Heart left ventricle (tissue), 16 donors: ENCODE measurements at regions not wholly inside any gene's neighbourhood (a gene's known extent, or its start where the extent isn't known, plus 50 kb on each side); places are given as distances from the start of the nearest gene placed in this dataset.
A peak's percentile ranks its signal among the peaks of the same experiment; 100 is the strongest.

Source experiments
- ATAC-seq, 4 donors: fragments of 200-7000 bp; cut with Tn5 transposase; one replicate each; pipeline ENCODE4 v1.9.1; 2020 to 2022; ENCODE audit warnings: moderate library complexity in 4 of 4, mild to moderate bottlenecking in 3 of 4, moderate number of reproducible peaks in 1 of 4
- DNase-seq, 5 donors: peaks; one replicate each; pipeline ENCODE4 v3.0.0-alpha.2; 2020
- H3K27ac ChIP-seq, 12 donors: fragments of 200-600 bp; sonication (generic) in 4 of 12; one replicate each; pipeline versions ENCODE4 v1.5.0 to v1.8.0; 2016 to 2022; ENCODE audit warnings: mild to moderate bottlenecking in 2 of 12
- H3K27me3 ChIP-seq, 9 donors: fragments of 200-600 bp; sonication (generic) in 2 of 9; one replicate each; pipeline versions ENCODE4 v1.5.1 to v1.8.0; 2016 to 2022; ENCODE audit warnings: mild to moderate bottlenecking in 3 of 9
- H3K36me3 ChIP-seq, 9 donors: fragments of 200-600 bp; sonication (generic) in 2 of 9; one replicate each; pipeline versions ENCODE4 v1.5.0 to v1.8.0; 2018 to 2022; ENCODE audit warnings: mild to moderate bottlenecking in 2 of 9
- H3K4me1 ChIP-seq, 12 donors: fragments of 200-600 bp; sonication (generic) in 4 of 12; one replicate each; pipeline versions ENCODE4 v1.5.0 to v1.8.0; 2016 to 2022; ENCODE audit warnings: mild to moderate bottlenecking in 3 of 12
- H3K4me3 ChIP-seq, 12 donors: fragments of 200-600 bp; sonication (generic) in 4 of 12; one replicate each; pipeline versions ENCODE4 v1.5.0 to v1.8.0; 2017 to 2022; ENCODE audit warnings: mild to moderate bottlenecking in 9 of 12, moderate library complexity in 4 of 12
- H3K9me3 ChIP-seq, 12 donors: fragments of 200-600 bp; sonication (generic) in 4 of 12; one replicate each; pipeline versions ENCODE4 v1.5.0 to v1.8.0; 2016 to 2022; ENCODE audit warnings: mild to moderate bottlenecking in 1 of 12
- POLR2A ChIP-seq, 2 donors: fragments of 450-650 bp; IDR thresholded peaks; one replicate each; pipeline ENCODE4 v1.6.1; 2017; ENCODE audit warnings: antibody characterized with exemption in 2 of 2, mild to moderate bottlenecking in 2 of 2, moderate library complexity in 2 of 2
- WGBS, 4 donors: extraction: QIAGEN DNeasy Blood & Tissue Kit in 2 of 4; methylation state at CpG; one replicate each; pipeline versions ENCODE4 v1.1.5 to v1.1.7; 2013 to 2018; 5-methylcytosine and 5-hydroxymethylcytosine counted together
- intact Hi-C, 10 donors: fragments of 100-400 bp; cut with DNase I; formaldehyde crosslinking; loops; one replicate each; pipeline versions ENCODE4 v1.11.1 to v1.14.2; 2022
- TF ChIP-seq, protein P1 (sequence below), 12 donors: fragments of 200-600 bp; sonication (generic) in 4 of 12; IDR thresholded peaks; one replicate each; pipeline versions ENCODE4 v1.5.0 to v1.8.0; 2018 to 2022; ENCODE audit warnings: antibody characterized with exemption in 12 of 12, mild to moderate bottlenecking in 5 of 12
- donor health status: ischemic (EF 13 %, LVEDD 7.1; RV severe dilation, severe dysfunction).
- donor health status: healthy with polysubstance abuse.
- donor health status: DM: no; HTN: yes; CAD: no.
- donor health status: DM: no; HTN: no; CAD: no.
- donor health status: ischemic (EF 25% LVEDD 6.9; RV normal size, moderate dysfunction).
- donor health status: ischemic (EF 25% LVEDD 5.7; RV mildly dilated, moderate dysfunction).
- donor health status: healthy.
- donor health status: DM: yes; HTN: yes; CAD: no.
- donor health status: ischemic (EF 35%, LVEDD 5.7; RV mildly dilated, moderate dysfunction).
- donor health status: nonischemic (EF 11% LVEDD 7.7; RV severe dilation, severe dysfunction).
- donor health status: DM: yes; HTN: yes; CAD: no.
- donor health status: PGD.
- donor health status: ischemic (EF 29% LVEDD 5.4; RV normal size, mild dysfunction).
- donor health status: nonischemic (EF 23%, LVEDD 6.1; RV moderate dilation, normal function).

DNA sequence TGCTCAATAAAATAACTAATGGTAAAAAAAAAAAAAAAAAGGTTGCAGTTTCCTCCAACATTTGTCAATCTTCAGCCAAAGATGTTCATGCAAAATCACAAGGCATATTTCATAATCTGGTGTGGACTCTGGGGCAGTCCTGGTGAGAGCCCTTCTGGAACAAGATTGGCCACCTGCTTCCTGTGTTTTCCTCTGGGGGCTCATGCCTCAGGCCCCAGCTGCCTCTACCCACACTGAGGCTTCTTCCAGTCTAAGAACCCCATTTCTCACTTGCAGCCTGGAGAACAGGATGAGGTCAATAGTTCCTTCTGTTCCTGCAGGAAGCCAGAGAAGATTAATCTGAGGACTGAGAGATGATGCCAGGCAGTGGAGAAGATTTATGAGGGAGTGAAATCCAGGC is 492.6 kb upstream of the BRINP1 start:
- H3K27ac ChIP-seq, result no peak overlapping the region
- peaks cover 0 to 15% (median 0%) of the 10 kb centered on the region in 12 donors for H3K9me3 ChIP-seq
- ATAC-seq (peak in 3 of 4 donors; percentile 57 to 68 (median 66)), DNase-seq (peak in 1 of 5 donors; percentile 20)
- H3K4me3 ChIP-seq, result no peak overlapping the region
- intact Hi-C loops, result no loop called here
- no peaks in the 10 kb centered on the region for H3K36me3 ChIP-seq
- H3K4me1 ChIP-seq, result peaks cover 0 to 5% (median 0%) of the 10 kb centered on the region in 12 donors
- TF ChIP-seq, protein P1, sequence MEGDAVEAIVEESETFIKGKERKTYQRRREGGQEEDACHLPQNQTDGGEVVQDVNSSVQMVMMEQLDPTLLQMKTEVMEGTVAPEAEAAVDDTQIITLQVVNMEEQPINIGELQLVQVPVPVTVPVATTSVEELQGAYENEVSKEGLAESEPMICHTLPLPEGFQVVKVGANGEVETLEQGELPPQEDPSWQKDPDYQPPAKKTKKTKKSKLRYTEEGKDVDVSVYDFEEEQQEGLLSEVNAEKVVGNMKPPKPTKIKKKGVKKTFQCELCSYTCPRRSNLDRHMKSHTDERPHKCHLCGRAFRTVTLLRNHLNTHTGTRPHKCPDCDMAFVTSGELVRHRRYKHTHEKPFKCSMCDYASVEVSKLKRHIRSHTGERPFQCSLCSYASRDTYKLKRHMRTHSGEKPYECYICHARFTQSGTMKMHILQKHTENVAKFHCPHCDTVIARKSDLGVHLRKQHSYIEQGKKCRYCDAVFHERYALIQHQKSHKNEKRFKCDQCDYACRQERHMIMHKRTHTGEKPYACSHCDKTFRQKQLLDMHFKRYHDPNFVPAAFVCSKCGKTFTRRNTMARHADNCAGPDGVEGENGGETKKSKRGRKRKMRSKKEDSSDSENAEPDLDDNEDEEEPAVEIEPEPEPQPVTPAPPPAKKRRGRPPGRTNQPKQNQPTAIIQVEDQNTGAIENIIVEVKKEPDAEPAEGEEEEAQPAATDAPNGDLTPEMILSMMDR (IDR thresholded peaks at IDR 0.05), result no peak
- TF ChIP-seq POLR2A (IDR thresholded peaks at IDR 0.05), result no peak
- H3K27me3 ChIP-seq, result no peaks in the 10 kb centered on the region

- intact Hi-C loops, result no loop called here
- DNase-seq (peak in 1 of 5 donors; percentile 42), ATAC-seq (peak in 2 of 4 donors; percentile 46 to 49)
Observed at GRCh38 chr9:119859128-119859527, 489.9 kb upstream of the BRINP1 start.

GRCh38 chr9:119853126-119853525 is 483.9 kb upstream of the BRINP1 start:
- Histone ChIP-seq H3K27me3 (no peaks in the 10 kb centered on the region), H3K27ac (no peak overlapping the region), H3K36me3 (no peaks in the 10 kb centered on the region), H3K4me1 (no peaks in the 10 kb centered on the region), H3K4me3 (no peak overlapping the region), H3K9me3 (no peaks in the 10 kb centered on the region)
- DNase-seq, result no peak
- TF ChIP-seq, protein P1 (IDR thresholded peaks at IDR 0.05), result no peak
- intact Hi-C loops, result no loop called here
- ATAC-seq, result no peak

More at GRCh38 chr9:119859128-119859527, 489.9 kb upstream of the BRINP1 start:
- H3K4me3 ChIP-seq, result no peak overlapping the region
- no peaks in the 10 kb centered on the region for H3K27me3 ChIP-seq
- H3K4me1 ChIP-seq, result peaks cover 0 to 5% (median 0%) of the 10 kb centered on the region in 12 donors
- TF ChIP-seq, protein P1 (IDR thresholded peaks at IDR 0.05), result no peak
- no peak for TF ChIP-seq POLR2A (IDR thresholded peaks at IDR 0.05)
- peaks cover 0 to 7% (median 0%) of the 10 kb centered on the region in 12 donors for H3K9me3 ChIP-seq
- H3K36me3 ChIP-seq, result no peaks in the 10 kb centered on the region
- WGBS, 4 donors, result 40 to 52% (median 44%) methylated on average over 2 of the region's 2 CpGs
- peak overlapping the region in 1 of 12 donors; percentile 26 for H3K27ac ChIP-seq

GRCh38 chr9:119852390-119852789 is 483.2 kb upstream of the BRINP1 start:
- 33 to 37% (median 35%) methylated on average over 7 of the region's 7 CpGs for WGBS, 4 donors
- DNase-seq, result no peak
- H3K27me3 ChIP-seq, result no peaks in the 10 kb centered on the region
- TF ChIP-seq, protein P1 (IDR thresholded peaks at IDR 0.05), result no peak
- TF ChIP-seq POLR2A (IDR thresholded peaks at IDR 0.05), result no peak
- intact Hi-C loops, result no loop called here
- no peaks in the 10 kb centered on the region for H3K36me3 ChIP-seq
- H3K4me1 ChIP-seq, result no peaks in the 10 kb centered on the region
- no peaks in the 10 kb centered on the region for H3K9me3 ChIP-seq
- H3K27ac ChIP-seq, result no peak overlapping the region
- no peak overlapping the region for H3K4me3 ChIP-seq
- no peak for ATAC-seq
